ENCODE measurements at regions not wholly inside any gene's neighbourhood (a gene's known extent, or its start where the extent isn't known, plus 50 kb on each side); places are given as distances from the start of the nearest gene placed in this dataset.

DNA sequence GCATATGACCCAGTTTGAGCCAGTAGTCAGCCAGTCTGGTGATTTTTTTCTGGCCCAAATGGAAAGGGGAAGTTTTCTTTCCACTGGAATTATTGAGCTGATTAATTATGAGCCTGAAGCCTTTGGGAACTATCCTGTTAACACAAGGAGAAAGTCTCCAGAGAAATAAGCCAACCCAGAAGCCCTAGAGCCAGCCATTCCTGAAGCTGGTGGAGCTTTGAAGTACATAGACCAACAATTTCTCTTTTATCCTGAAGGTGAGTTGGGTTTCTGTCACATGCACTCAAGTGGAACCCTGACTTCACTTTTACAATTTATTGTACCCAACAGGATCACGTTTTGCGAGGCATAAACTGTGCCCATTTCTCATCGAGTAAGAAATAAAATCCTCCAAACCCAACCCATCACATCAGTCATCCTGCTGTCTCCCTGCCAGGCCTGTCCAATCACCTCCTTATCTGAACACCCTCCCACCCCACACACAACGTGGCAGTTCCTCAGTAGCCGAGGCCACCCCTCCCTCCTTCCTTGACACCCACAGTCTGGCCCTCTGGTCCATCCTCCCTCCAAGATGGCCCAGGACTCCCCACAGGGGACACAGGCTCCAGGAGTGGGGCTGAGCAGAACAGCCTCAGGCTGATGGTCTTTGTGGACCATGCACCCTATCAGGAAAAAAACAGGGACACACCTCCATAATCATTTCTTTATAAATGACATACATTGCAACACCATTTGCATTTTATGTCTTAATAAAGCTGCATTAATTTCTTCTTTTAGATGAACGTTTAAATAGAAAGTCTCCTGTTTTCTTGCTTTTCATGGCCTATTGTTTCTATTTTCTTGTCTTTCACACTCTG, 55.7 kb upstream of the GATA2 start:
- Histone ChIP-seq H3K4me1 (no peaks in the 10 kb centered on the region), H3K4me3 (no peak overlapping the region), H3K9me3 (no peaks in the 10 kb centered on the region), H3K27ac (no peak overlapping the region), H3K36me3 (replicated peaks in 1 of 2; ENCODE audit: insufficient read depth in 1 of 2, low read depth in 2 of 2) (no peaks in the 10 kb centered on the region), H3K27me3 (no peaks in the 10 kb centered on the region)
- no peak for ATAC-seq
- WGBS, 2 donors, result 71 to 74% methylated on average over 6 of the region's 6 CpGs
- TF ChIP-seq, protein P1, sequence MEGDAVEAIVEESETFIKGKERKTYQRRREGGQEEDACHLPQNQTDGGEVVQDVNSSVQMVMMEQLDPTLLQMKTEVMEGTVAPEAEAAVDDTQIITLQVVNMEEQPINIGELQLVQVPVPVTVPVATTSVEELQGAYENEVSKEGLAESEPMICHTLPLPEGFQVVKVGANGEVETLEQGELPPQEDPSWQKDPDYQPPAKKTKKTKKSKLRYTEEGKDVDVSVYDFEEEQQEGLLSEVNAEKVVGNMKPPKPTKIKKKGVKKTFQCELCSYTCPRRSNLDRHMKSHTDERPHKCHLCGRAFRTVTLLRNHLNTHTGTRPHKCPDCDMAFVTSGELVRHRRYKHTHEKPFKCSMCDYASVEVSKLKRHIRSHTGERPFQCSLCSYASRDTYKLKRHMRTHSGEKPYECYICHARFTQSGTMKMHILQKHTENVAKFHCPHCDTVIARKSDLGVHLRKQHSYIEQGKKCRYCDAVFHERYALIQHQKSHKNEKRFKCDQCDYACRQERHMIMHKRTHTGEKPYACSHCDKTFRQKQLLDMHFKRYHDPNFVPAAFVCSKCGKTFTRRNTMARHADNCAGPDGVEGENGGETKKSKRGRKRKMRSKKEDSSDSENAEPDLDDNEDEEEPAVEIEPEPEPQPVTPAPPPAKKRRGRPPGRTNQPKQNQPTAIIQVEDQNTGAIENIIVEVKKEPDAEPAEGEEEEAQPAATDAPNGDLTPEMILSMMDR (IDR thresholded peaks at IDR 0.05), result no peak
- no peak for TF ChIP-seq POLR2A (IDR thresholded peaks at IDR 0.05)
- intact Hi-C loops (cut with DNase I), result no loop called here
- DNase-seq, result no peak

DNA sequence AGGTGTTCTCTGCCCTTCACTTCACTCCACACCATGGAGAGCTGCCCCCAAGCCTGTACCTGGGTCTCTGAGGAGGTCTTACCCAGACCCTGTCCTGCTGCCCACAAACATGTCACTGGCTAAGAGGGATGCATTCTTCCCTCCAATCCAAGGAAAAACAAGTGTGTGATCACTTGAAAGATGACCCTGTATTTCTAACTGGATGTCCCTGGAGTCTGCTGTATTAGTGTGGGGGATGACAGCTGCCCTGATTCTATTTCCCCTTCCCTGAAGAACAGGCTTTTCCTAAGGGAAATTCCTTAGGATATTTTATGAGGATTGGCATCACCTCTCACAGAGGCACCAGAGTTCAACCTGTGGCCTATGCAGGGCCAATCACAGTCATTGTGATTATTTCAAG, 55.0 kb upstream of the GATA2 start:
- no peaks in the 10 kb centered on the region for H3K9me3 ChIP-seq
- H3K27me3 ChIP-seq, result no peaks in the 10 kb centered on the region
- intact Hi-C loops (cut with DNase I), result no loop called here
- no peak for ATAC-seq
- H3K4me3 ChIP-seq, result no peak overlapping the region
- no peaks in the 10 kb centered on the region for H3K36me3 ChIP-seq (replicated peaks in 1 of 2; ENCODE audit: insufficient read depth in 1 of 2, low read depth in 2 of 2)
- no peak for DNase-seq
- H3K4me1 ChIP-seq, result no peaks in the 10 kb centered on the region
- no peak overlapping the region for H3K27ac ChIP-seq
- TF ChIP-seq, protein P1 (IDR thresholded peaks at IDR 0.05), result no peak
- TF ChIP-seq POLR2A (IDR thresholded peaks at IDR 0.05), result no peak

DNA sequence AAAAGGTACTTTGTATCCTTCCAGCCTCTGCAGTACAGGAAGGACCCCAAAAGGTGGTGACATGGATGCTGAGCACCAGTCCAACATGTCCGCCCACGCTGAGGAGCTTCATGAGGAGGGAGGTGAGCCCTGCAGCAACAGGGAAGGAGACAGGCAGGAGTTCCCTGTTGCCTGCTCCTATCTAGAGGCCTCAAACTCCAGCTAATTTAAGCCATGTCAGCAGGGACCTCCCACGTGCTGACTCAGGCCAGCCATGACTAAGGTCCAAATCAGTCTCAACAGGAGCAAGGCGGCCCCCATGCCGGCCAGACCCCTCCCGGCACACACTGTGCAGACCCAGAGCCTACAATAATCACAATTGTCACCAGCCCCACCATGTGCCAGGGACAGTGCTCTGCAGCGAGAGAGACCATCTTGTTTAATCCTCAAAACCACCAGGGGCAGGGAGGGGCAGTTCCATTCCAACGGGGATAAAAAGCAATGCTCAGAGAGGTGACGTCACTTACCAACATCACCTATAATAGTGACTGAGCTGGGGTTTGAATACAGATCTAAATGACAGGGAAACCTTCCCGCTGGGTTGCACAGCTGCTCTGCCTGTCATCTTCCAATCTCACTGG, 54.5 kb upstream of the GATA2 start:
- Histone ChIP-seq H3K27me3 (no peaks in the 10 kb centered on the region), H3K4me3 (no peak overlapping the region), H3K4me1 (no peaks in the 10 kb centered on the region), H3K36me3 (replicated peaks in 1 of 2; ENCODE audit: insufficient read depth in 1 of 2, low read depth in 2 of 2) (no peaks in the 10 kb centered on the region), H3K9me3 (no peaks in the 10 kb centered on the region), H3K27ac (no peak overlapping the region)
- ATAC-seq, result no peak
- intact Hi-C loops (cut with DNase I), result no loop called here
- TF ChIP-seq POLR2A (IDR thresholded peaks at IDR 0.05), result no peak
- TF ChIP-seq, protein P1 (IDR thresholded peaks at IDR 0.05), result no peak
- DNase-seq, result no peak
- WGBS, 2 donors, result 78 to 82% methylated on average over 6 to 10 of the region's 10 CpGs

DNA sequence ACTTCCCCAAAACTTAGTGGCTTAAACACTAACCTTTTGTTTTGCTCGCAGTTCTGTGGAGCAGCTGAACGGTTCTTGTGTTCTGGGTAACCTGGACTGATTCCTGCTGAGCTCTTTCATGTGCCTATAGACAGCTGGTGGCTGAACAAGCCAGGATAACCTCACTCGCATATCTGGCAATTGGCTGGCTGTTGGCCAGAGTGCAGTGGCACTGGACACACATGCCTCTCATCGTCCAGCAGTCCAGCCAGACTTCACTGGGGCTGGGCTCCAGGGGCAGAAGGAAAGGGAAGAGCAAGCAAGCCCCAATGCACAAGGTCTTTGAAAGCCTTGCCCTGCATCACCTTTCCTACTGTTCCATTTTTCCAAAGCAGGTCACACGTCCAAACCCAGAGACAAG, 53.6 kb upstream of the GATA2 start:
- DNase-seq, result peak in 1 of 4 donors; percentile 22
- ATAC-seq, result no peak
- H3K27me3 ChIP-seq, result no peaks in the 10 kb centered on the region
- no peaks in the 10 kb centered on the region for H3K36me3 ChIP-seq (replicated peaks in 1 of 2; ENCODE audit: insufficient read depth in 1 of 2, low read depth in 2 of 2)
- intact Hi-C loops (cut with DNase I), result no loop called here
- H3K9me3 ChIP-seq, result no peaks in the 10 kb centered on the region
- H3K4me1 ChIP-seq, result no peaks in the 10 kb centered on the region
- WGBS, 2 donors, result 55 to 70% methylated on average over 4 to 5 of the region's 5 CpGs
- TF ChIP-seq, protein P1 (IDR thresholded peaks at IDR 0.05), result no peak
- no peak for TF ChIP-seq POLR2A (IDR thresholded peaks at IDR 0.05)
- no peak overlapping the region for H3K4me3 ChIP-seq
- no peak overlapping the region for H3K27ac ChIP-seq

All from body of pancreas (tissue), 4 donors.